ENCODE measurements at regions not wholly inside any gene's neighbourhood (a gene's known extent, or its start where the extent isn't known, plus 50 kb on each side); places are given as distances from the start of the nearest gene placed in this dataset.

DNA sequence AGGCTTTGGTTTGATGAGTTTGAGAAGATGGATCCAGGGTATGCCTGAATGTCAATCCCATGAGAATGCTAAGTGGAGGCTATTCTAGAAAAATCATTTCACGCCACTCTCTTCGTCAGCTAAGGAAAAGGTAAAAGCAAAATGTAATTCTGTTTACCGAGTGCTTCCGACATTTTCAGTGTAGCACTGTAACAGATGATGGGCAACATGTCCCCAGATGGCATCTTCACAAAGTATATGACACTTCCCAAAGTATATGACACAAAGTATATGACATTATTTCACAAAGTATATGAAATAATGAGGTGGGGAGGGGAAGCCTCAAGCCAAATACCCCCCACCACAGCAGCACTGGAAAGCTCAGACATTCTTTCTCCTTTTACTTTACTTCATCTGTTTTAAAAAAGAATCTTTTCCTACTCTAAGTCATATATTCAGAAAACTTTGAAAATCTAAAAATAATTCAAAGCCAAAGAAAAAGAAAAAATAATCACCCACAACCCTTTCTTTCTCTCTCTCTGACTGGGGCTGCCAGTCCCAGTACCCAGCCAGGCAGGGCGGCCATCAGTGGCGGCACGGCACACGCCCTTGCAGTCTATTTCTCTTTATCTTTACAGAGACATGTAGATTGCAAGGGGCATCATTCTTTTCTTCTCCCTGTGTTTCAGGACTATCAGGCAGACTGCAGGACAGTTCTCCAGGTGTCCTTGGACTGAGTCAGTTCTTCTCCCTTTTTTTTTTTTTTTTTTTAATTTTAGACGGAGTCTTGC is 179.8 kb downstream of the SNX10 start:
- WGBS, 4 donors = 77 to 92% (median 89%) methylated on average over 9 of the region's 9 CpGs
- H3K27ac ChIP-seq = no peak overlapping the region
- intact Hi-C loops (cut with DNase I) = no loop called here
- H3K27me3 ChIP-seq = no peaks in the 10 kb centered on the region
- H3K4me3 ChIP-seq = no peak overlapping the region
- H3K36me3 ChIP-seq (replicated peaks in 1 of 2) = no peaks in the 10 kb centered on the region
- no peaks in the 10 kb centered on the region for H3K9me3 ChIP-seq (replicated peaks in 1 of 3)
- no peaks in the 10 kb centered on the region for H3K4me1 ChIP-seq (replicated peaks in 1 of 2)
- no peak for DNase-seq
- TF ChIP-seq, protein P1, sequence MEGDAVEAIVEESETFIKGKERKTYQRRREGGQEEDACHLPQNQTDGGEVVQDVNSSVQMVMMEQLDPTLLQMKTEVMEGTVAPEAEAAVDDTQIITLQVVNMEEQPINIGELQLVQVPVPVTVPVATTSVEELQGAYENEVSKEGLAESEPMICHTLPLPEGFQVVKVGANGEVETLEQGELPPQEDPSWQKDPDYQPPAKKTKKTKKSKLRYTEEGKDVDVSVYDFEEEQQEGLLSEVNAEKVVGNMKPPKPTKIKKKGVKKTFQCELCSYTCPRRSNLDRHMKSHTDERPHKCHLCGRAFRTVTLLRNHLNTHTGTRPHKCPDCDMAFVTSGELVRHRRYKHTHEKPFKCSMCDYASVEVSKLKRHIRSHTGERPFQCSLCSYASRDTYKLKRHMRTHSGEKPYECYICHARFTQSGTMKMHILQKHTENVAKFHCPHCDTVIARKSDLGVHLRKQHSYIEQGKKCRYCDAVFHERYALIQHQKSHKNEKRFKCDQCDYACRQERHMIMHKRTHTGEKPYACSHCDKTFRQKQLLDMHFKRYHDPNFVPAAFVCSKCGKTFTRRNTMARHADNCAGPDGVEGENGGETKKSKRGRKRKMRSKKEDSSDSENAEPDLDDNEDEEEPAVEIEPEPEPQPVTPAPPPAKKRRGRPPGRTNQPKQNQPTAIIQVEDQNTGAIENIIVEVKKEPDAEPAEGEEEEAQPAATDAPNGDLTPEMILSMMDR (IDR thresholded peaks at IDR 0.05) = no peak
- no peak for TF ChIP-seq POLR2A (IDR thresholded peaks at IDR 0.05)

DNA sequence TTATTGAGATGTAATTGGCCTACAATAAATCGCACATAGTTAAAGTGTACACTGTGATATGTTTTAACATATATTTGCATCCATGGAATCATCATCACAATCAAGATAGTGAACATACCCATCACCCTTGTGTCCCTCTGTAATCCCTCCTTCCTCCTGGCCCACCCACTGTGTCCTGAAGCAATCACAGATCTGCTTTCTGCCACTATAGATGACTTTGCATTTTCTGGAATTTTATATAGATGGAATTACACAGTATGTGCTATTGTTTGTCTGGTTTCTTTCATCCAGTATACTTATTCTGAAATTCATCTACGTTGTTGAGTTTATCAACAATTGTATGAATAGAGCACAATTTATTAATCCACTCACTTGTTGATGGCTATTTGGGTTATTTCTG is 181.3 kb downstream of the SNX10 start:
- no peak for DNase-seq
- Histone ChIP-seq H3K4me1 (replicated peaks in 1 of 2) (no peaks in the 10 kb centered on the region), H3K27ac (no peak overlapping the region), H3K36me3 (replicated peaks in 1 of 2) (no peaks in the 10 kb centered on the region), H3K4me3 (no peak overlapping the region), H3K27me3 (no peaks in the 10 kb centered on the region), H3K9me3 (replicated peaks in 1 of 3) (no peaks in the 10 kb centered on the region)
- TF ChIP-seq, protein P1 (IDR thresholded peaks at IDR 0.05) = no peak
- no peak for TF ChIP-seq POLR2A (IDR thresholded peaks at IDR 0.05)
- WGBS, 4 donors = 92 to 96% (median 95%) methylated on average over 2 of the region's 2 CpGs
- intact Hi-C loops (cut with DNase I) = no loop called here

DNA sequence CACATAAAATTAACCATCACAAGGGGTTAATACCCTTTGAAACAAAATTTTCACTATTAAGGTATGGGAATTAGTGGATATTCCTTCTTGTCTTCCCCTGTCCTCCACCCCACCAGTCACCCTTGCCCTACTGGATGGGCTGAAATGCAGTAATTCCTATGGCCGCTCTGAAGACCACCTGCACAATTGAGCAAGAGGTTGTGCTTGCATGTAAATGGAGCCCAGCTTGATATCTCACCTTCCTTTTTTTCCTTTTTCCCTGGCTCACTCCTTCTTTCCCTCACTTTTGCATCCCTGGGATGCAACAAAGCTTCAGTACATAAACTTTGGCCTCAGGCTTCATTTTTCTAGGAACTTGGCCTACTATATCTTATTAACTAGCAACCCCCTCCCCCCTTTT is 184.6 kb downstream of the SNX10 start:
- no peak for TF ChIP-seq POLR2A (IDR thresholded peaks at IDR 0.05)
- TF ChIP-seq, protein P1 (IDR thresholded peaks at IDR 0.05) = no peak
- Histone ChIP-seq H3K27ac (no peak overlapping the region), H3K27me3 (no peaks in the 10 kb centered on the region), H3K36me3 (replicated peaks in 1 of 2) (no peaks in the 10 kb centered on the region), H3K9me3 (replicated peaks in 1 of 3) (no peaks in the 10 kb centered on the region), H3K4me1 (replicated peaks in 1 of 2) (no peaks in the 10 kb centered on the region), H3K4me3 (no peak overlapping the region)
- WGBS, 4 donors = 86 to 100% (median 95%) methylated on average over 1 of the region's 1 CpG
- intact Hi-C loops (cut with DNase I) = no loop called here
- DNase-seq = no peak

DNA sequence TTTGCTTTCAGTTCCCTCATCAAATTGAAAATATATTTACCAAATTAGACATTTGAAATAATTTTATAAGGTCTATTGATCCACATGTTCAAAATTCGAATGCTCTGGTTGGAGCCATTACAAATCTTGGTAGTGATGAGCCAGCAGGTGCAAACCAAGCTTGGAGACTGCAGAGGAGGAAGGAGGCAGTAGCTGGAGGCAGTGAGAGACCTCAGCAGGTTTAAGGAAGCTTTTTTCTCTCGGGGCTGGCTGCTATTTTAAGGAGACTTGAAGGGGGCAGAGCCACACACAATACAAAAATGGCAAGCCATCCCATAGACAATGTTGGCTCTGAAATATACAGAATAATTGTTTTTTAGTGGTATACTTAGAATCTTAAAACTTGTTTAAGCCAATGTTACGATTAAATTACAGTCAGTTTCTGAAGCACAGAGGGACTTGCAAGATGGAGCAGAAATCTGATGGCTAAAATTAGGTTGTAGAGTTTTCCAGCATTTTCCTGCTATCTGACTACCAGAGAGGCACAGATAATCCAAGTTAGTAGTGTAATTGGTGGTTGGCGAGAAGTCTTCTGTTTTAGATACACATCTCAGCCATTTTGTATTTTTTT is 185.8 kb downstream of the SNX10 start:
- Histone ChIP-seq H3K4me1 (replicated peaks in 1 of 2) (no peaks in the 10 kb centered on the region), H3K27me3 (no peaks in the 10 kb centered on the region), H3K4me3 (no peak overlapping the region), H3K36me3 (replicated peaks in 1 of 2) (no peaks in the 10 kb centered on the region), H3K27ac (no peak overlapping the region), H3K9me3 (replicated peaks in 1 of 3) (no peaks in the 10 kb centered on the region)
- TF ChIP-seq, protein P1 (IDR thresholded peaks at IDR 0.05) = no peak
- TF ChIP-seq POLR2A (IDR thresholded peaks at IDR 0.05) = no peak
- intact Hi-C loops (cut with DNase I) = no loop called here
- 71 to 79% (median 72%) methylated on average over 4 of the region's 4 CpGs for WGBS, 4 donors
- DNase-seq = no peak
